HG03469 (cell line): ENCODE measurements at regions not wholly inside any gene's neighbourhood (a gene's known extent, or its start where the extent isn't known, plus 50 kb on each side); places are given as distances from the start of the nearest gene placed in this dataset.
A peak's percentile ranks its signal among the peaks of the same experiment; 100 is the strongest.

Source experiments
- ATAC-seq: cut with Tn5 transposase; IDR thresholded peaks from one replicate; pipeline ENCODE4 v1.9.1; 2021; ENCODE audit warnings: mild to moderate bottlenecking, moderate library complexity, moderate number of reproducible peaks; ENCODE audit not compliant: unreplicated experiment

DNA sequence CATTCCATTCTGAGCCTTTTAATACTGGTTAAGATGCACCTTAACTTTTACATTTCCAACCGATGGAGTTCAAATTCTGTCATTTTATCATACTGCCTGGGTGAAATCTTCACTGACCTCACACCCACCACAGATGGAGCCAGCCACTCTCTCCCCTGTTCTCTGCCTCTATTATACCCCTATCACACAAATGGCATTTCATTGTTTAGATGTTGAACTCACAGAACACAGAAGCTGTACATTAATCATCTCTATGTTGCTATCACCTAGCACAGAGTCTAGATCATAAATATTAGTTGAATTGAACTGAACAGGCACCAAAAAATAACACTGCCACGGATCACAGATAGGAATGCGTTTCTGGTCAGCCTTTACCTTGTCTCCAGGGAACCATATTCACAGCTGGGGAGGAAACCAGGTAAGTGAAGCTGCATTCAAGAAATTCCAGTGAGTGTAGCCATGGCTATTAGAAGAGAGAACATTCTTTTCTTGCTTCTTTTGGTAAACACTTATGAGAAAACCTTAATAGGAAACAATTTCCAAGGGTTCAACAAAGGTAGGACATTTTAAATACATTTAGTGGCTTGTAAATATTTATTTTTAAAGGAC lies 194.9 kb upstream of the RMST start:
- no peak for ATAC-seq

DNA sequence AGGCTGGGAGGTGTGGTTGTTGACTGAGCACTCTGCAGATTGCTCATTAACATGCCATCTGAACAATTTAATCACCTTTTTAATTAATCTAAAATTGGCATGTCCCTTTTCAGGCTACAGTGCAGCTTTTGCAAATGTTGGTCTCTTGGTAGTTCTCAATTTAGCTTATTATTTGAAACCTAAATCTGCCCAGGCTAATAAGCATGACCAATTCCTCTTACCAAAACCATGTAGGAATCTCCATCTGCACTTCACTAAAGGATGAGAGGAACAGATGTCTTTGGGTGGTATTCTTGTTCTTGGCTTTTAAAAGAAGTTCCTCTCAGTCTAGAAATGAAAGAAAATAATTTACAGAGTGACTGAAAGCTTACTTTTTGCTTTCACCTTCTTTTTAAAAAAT lies 190.1 kb upstream of the RMST start:
- no peak for ATAC-seq

DNA sequence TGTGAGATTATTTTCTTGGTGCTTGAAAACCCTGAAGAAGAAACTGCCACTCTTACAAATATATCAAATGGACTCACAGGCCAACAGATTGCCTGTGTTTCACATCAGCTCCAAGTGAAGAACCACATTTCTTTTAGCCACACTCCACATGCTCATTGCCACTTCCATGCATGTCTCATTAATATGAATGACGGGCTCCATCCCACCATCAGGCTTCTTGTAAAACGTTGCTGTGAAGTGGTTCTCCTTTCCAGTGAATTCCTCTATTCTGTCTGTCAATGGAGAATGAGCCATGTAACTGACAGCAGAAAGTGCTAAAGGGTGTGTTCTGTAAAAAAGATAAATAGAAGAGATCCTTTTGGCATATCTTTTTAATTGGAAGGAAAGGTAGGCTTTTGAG lies 188.2 kb upstream of the RMST start:
- ATAC-seq = no peak

- no peak for ATAC-seq
Observed at GRCh38 chr12:97275256-97275655, 187.3 kb upstream of the RMST start.

GRCh38 chr12:97275728-97276590 lies 186.6 kb upstream of the RMST start:
- ATAC-seq = no peak

- ATAC-seq = no peak
Observed at GRCh38 chr12:97276661-97277429, 185.8 kb upstream of the RMST start.

- no peak for ATAC-seq
Observed at GRCh38 chr12:97283297-97283696, 179.3 kb upstream of the RMST start.

DNA sequence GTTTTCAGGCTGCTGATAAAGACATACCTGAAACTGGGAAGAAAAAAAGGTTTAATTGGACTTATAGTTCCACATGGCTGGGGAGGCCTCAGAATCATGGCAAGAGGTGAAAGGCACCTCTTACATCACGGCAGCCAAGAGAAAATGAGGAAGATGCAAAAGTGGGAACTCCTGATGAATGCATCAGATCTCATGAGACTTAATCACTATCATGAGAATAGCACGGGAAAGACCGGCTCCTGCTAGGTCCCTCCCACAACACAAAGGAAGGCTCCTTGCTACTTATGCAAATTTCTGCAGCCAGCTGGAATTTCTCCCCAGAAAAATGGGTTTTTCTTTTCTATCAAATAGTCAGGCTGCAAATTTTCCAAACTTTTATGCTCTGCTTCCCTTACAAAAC lies 174.1 kb upstream of the RMST start:
- ATAC-seq = no peak

GRCh38 chr12:97292588-97292987 lies 170.0 kb upstream of the RMST start:
- no peak for ATAC-seq

DNA sequence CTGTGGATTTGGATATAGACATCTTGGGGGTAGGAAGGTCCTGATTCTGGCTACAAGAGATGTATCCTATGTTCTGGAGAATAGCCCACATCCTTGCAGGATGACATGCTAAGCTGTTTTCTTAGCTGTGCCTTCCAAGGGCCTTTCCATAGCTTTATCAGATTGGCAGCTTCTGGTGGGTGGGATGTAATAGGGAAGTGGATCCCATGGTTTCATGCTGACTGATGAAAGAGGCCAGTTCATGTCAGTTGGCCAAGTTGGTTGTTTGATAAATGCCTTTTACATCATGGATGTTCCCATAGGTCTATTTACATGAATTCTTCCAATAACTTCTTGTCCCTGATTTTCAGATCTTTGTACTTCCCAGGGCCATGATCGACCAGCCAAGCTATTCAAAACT lies 169.1 kb upstream of the RMST start:
- no peak for ATAC-seq

GRCh38 chr12:97299847-97300246 lies 162.8 kb upstream of the RMST start:
- no peak for ATAC-seq

DNA sequence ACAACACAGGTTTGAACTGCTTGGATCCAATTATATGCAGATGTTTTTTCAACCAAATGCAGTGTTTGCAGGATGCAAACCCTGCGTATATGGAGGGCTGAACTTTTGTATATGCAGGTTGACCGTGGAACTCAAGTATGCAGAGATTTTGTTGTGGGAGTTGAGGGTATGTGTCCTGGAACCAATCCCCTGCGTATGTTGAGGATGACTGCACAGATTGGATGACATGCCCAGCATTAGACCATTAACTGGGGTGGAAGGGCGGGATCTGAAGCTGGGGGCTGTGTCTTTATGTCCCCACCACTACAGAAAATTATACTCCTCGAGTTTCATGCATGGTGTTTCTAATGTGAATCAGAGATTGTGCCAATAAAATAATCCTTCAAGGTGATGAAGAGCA lies 162.2 kb upstream of the RMST start:
- ATAC-seq = no peak

DNA sequence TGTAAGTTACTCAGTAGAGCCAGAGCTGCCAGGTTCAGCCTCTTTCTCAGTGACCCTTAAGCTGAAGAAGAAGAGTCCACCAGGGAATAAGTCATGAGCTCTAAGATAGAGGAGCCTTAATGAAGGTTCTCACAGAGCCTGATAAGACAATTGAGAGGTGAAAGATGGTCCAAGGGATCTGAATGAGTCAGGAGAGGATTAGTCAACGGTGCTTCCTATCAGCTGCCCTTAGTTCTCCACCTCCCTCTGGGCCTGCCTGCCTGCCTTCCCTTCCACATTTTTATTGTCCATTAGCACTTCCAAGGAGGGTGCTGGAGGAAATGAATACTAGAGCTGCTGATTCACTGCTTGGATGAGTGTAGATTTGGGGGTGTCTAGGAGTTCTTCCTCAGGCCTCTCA lies 161.7 kb upstream of the RMST start:
- no peak for ATAC-seq

DNA sequence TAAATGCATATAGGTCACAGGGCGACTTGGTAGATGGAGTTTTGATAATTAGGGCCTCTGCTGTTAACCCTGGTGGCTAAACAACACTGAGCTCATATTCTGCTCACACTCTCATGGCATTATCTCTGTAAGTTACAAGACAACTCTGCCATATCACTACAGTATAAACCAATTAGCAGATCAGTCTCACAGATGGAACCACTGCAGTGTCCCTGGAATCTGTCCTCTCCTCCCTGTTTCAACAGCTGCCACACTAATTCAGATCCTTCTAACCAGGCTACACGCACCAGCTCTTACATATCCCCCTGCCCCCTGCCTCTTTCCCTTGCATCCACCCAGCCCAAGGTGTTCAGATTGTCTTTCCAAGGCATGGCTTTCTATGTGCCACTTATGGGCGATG lies 161.0 kb upstream of the RMST start:
- ATAC-seq = no peak

GRCh38 chr12:97305651-97306050 lies 157.0 kb upstream of the RMST start:
- ATAC-seq = no peak

DNA sequence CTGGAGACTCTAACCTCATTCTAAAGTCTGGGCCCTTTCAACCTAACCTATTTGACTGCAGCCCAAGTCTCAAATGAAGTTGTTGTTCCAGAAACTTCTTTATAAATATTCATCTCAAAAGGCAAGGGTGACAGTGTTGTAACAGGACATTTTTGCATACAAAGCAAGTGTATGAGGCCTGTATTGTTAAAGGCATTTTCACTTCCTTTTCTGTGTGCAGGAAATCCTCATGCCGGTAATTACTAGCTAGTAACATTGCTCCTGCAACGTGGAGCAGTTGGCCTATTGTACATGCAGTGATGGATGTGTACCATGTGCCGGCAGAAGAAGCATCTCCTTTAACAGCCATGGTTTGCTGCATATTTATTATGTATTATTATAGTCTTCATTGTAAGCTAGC lies 156.5 kb upstream of the RMST start:
- peak; percentile 99 for ATAC-seq

DNA sequence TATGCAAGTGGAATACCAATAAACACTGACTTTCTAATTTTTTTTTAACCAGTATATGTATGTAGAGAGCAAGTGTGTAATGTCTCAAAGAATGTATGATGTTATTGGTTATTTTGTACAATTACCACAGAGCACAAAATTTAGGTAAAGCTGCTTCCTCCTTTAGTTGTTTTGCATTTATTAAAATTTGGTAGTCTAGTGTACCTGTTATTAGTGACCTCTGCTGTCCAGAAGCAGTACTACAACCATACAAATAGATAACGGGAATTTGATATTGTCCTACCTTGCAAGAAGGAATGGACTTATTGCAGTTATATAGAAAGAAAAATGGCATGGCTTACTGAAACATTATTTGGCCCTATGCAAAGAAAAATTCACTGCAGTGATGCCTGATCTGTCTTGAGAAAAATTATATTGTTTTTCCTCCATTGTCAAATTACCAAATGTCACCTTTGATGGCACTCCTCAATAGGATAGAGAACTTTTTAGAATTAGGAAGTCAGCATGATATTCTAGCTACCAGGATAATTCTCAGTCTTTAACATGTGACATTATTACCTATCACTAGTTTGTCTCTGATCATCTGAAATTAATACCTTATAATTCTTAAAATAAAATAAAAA lies 153.9 kb upstream of the RMST start:
- ATAC-seq = no peak

DNA sequence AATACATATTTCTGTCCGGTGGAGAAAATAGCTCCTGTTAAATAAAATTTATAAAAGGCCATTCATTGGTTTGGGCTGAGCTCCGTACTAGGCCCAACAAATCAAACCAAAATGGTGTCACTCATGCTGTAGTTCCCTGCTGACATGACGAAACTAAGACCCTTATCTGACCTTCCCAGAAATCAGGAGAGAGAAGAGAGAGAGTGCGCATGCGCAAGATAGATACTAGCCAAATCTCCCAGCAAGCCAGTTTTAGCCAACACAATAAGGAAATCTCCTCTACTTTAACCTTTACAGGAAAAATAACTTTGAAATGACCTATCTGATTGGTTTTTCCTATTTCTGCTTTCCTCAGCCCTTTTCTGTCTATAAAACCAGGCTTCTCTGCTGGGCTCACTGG lies 152.7 kb upstream of the RMST start:
- no peak for ATAC-seq

- ATAC-seq = no peak
Observed at GRCh38 chr12:97312570-97313135, 150.0 kb upstream of the RMST start.

GRCh38 chr12:97313471-97314190 lies 149.0 kb upstream of the RMST start:
- ATAC-seq = no peak
